GM23338 (cell line): ENCODE measurements at regions not wholly inside any gene's neighbourhood (a gene's known extent, or its start where the extent isn't known, plus 50 kb on each side); places are given as distances from the start of the nearest gene placed in this dataset.

Experiments used
- ATAC-seq: fragments of 200-7000 bp; cut with Tn5 transposase; 3 replicates; pipeline ENCODE4 v1.9.1; 2020
- DNase-seq: peaks from one replicate; pipeline ENCODE4 v3.0.0-alpha.2; 2015; ENCODE audit warnings: low spot score
- H2AFZ ChIP-seq: fragments of 200-600 bp; sonication (generic); 2 replicates; pipeline ENCODE4 v1.8.0; 2016; ENCODE audit warnings: antibody characterized with exemption, mild to moderate bottlenecking, moderate library complexity
- H3F3A ChIP-seq: fragments of 200-600 bp; sonication (generic); replicated peaks from 2 replicates; pipeline ENCODE4 v1.8.0; 2017; ENCODE audit warnings: antibody characterized with exemption, mixed run types, low read depth
- H3K27ac ChIP-seq: fragments of 200-600 bp; sonication (generic); 2 replicates; pipeline ENCODE4 v1.6.1; 2016; ENCODE audit warnings: low read depth
- H3K27me3 ChIP-seq: fragments of 200-600 bp; sonication (generic); 2 replicates; pipeline ENCODE4 v1.8.0; 2016; ENCODE audit warnings: mild to moderate bottlenecking, mixed run types, moderate library complexity; ENCODE audit not compliant: insufficient read depth
- H3K36me3 ChIP-seq: fragments of 200-600 bp; sonication (generic); 2 replicates; pipeline ENCODE4 v1.8.0; 2016; ENCODE audit warnings: mild to moderate bottlenecking; ENCODE audit not compliant: insufficient read depth
- H3K4me1 ChIP-seq: fragments of 200-600 bp; sonication (generic); 2 replicates; pipeline ENCODE4 v1.8.0; 2016; ENCODE audit warnings: mild to moderate bottlenecking, moderate library complexity; ENCODE audit not compliant: insufficient read depth
- H3K4me2 ChIP-seq: fragments of 200-600 bp; sonication (generic); 2 replicates; pipeline ENCODE4 v1.7.1; 2017; ENCODE audit warnings: mixed run types
- H3K4me3 ChIP-seq: fragments of 200-600 bp; sonication (generic); 2 replicates; pipeline ENCODE4 v1.6.1; 2016; ENCODE audit warnings: mixed run types
- H3K79me2 ChIP-seq: fragments of 200-600 bp; sonication (generic); replicated peaks from 2 replicates; pipeline ENCODE4 v1.8.0; 2017; ENCODE audit warnings: mild to moderate bottlenecking; ENCODE audit not compliant: insufficient read depth
- H3K9me2 ChIP-seq: fragments of 200-600 bp; sonication (generic); 2 replicates; pipeline ENCODE4 v1.8.0; 2017; ENCODE audit not compliant: insufficient read depth
- H4K20me1 ChIP-seq: fragments of 200-600 bp; sonication (generic); replicated peaks from 2 replicates; pipeline ENCODE4 v1.8.0; 2017; ENCODE audit warnings: mild to moderate bottlenecking; ENCODE audit not compliant: insufficient read depth
- H3K27ac Mint-ChIP-seq: 2 replicates; pipeline ENCODE4 v1.8.0; 2020; ENCODE audit warnings: inconsistent platforms, mild to moderate bottlenecking, moderate library complexity, mixed read lengths
- H3K27me3 Mint-ChIP-seq: 3 replicates; pipeline ENCODE4 v1.8.0; 2022; ENCODE audit warnings: low read depth, mild to moderate bottlenecking, moderate library complexity, mixed read lengths, inconsistent platforms; ENCODE audit not compliant: insufficient read depth, poor library complexity
- H3K36me3 Mint-ChIP-seq: 3 replicates; pipeline ENCODE4 v1.8.0; 2021; ENCODE audit warnings: low read depth, mild to moderate bottlenecking, inconsistent platforms, moderate library complexity, mixed read lengths
- H3K4me1 Mint-ChIP-seq: 3 replicates; pipeline ENCODE4 v1.8.0; 2020; ENCODE audit warnings: mild to moderate bottlenecking, inconsistent platforms, mixed read lengths
- H3K4me3 Mint-ChIP-seq: 3 replicates; pipeline ENCODE4 v1.8.0; 2021; ENCODE audit warnings: moderate library complexity, mild to moderate bottlenecking, inconsistent platforms, mixed read lengths
- H3K9me3 Mint-ChIP-seq: 3 replicates; pipeline ENCODE4 v1.8.0; 2020; ENCODE audit warnings: moderate library complexity, mild to moderate bottlenecking, inconsistent platforms, mixed read lengths
- EZH2 ChIP-seq: fragments of 200-600 bp; sonication (generic); IDR thresholded peaks from one replicate; pipeline ENCODE4 v1.8.0; 2017; ENCODE audit warnings: antibody characterized with exemption, mild to moderate bottlenecking, low read depth; ENCODE audit not compliant: unreplicated experiment
- NANOG ChIP-seq: IDR thresholded peaks from 2 replicates; pipeline ENCODE4 v1.6.1; 2016; ENCODE audit warnings: antibody characterized with exemption, borderline replicate concordance
- STAT1 ChIP-seq: IDR thresholded peaks from one replicate; pipeline ENCODE4 v1.6.1; 2016; ENCODE audit warnings: antibody characterized with exemption; ENCODE audit not compliant: unreplicated experiment
- ZNF114 ChIP-seq: fragments of 250-450 bp; sonication (Bioruptor Pico); IDR thresholded peaks from 2 replicates; pipeline ENCODE4 v1.5.0; 2020; ENCODE audit warnings: mild to moderate bottlenecking, moderate library complexity
- TF ChIP-seq, protein P1 (sequence below): IDR thresholded peaks from 2 replicates; pipeline ENCODE4 v1.6.1; 2016; ENCODE audit warnings: antibody characterized with exemption
- TF ChIP-seq, protein P2 (sequence below): IDR thresholded peaks from one replicate; pipeline ENCODE4 v1.6.1; 2018; ENCODE audit warnings: antibody characterized with exemption; ENCODE audit not compliant: unreplicated experiment
- TF ChIP-seq, protein P3 (sequence below): fragments of 250-450 bp; sonication (Bioruptor Pico); IDR thresholded peaks from 2 replicates; pipeline ENCODE4 v1.5.0; 2020; ENCODE audit warnings: mild to moderate bottlenecking, moderate library complexity

DNA sequence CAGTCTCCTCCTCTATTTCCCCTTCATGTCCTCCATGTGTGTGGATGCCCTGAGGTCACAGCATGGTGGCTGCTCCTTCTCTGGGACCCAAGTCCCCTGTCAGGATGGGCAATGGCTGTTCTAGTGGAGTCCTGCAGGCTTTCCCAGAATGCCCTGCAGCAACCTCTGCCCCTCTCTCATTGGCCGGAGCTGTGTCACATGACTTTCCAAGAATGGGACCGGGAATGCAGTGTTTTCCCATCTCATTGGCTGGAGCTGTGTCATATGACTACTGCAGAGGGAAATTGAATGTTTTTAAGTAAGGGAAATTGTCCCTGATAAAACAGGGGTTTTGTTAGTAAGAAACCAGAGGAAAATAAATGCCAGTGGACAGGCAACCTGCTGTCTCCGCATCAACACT is 365.9 kb downstream of the PTPRU start:
- Mint-ChIP-seq H3K4me3 (no peak overlapping the region), H3K36me3 (peaks cover 10% of the 10 kb centered on the region; the same call in 2 of the 3 replicates), H3K27ac (no peak overlapping the region), H3K27me3 (peaks cover 5% of the 10 kb centered on the region), H3K4me1 (no peaks in the 10 kb centered on the region), H3K9me3 (peaks cover 54% of the 10 kb centered on the region)
- H2AFZ ChIP-seq = no peak overlapping the region
- H3K79me2 ChIP-seq = no peaks in the 10 kb centered on the region
- H3K27me3 ChIP-seq = no peaks in the 10 kb centered on the region
- no peak overlapping the region for H3K4me3 ChIP-seq
- 0 out of 2 replicates have a peak, but pooled peaks cover 7% of the 10 kb centered on the region for H3K36me3 ChIP-seq
- H4K20me1 ChIP-seq = no peaks in the 10 kb centered on the region
- no peaks in the 10 kb centered on the region for H3K4me1 ChIP-seq
- H3F3A ChIP-seq = no peaks in the 10 kb centered on the region
- no peak overlapping the region for H3K4me2 ChIP-seq
- H3K27ac ChIP-seq = no peak overlapping the region
- ATAC-seq (no peak), DNase-seq (no peak)
- H3K9me2 ChIP-seq = no peaks in the 10 kb centered on the region
- TF ChIP-seq ZNF114 (CRISPR knock-in tag) (no peak), STAT1 (no peak)
- TF ChIP-seq, protein P1, sequence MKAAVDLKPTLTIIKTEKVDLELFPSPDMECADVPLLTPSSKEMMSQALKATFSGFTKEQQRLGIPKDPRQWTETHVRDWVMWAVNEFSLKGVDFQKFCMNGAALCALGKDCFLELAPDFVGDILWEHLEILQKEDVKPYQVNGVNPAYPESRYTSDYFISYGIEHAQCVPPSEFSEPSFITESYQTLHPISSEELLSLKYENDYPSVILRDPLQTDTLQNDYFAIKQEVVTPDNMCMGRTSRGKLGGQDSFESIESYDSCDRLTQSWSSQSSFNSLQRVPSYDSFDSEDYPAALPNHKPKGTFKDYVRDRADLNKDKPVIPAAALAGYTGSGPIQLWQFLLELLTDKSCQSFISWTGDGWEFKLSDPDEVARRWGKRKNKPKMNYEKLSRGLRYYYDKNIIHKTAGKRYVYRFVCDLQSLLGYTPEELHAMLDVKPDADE = no peak
- TF ChIP-seq, protein P2, sequence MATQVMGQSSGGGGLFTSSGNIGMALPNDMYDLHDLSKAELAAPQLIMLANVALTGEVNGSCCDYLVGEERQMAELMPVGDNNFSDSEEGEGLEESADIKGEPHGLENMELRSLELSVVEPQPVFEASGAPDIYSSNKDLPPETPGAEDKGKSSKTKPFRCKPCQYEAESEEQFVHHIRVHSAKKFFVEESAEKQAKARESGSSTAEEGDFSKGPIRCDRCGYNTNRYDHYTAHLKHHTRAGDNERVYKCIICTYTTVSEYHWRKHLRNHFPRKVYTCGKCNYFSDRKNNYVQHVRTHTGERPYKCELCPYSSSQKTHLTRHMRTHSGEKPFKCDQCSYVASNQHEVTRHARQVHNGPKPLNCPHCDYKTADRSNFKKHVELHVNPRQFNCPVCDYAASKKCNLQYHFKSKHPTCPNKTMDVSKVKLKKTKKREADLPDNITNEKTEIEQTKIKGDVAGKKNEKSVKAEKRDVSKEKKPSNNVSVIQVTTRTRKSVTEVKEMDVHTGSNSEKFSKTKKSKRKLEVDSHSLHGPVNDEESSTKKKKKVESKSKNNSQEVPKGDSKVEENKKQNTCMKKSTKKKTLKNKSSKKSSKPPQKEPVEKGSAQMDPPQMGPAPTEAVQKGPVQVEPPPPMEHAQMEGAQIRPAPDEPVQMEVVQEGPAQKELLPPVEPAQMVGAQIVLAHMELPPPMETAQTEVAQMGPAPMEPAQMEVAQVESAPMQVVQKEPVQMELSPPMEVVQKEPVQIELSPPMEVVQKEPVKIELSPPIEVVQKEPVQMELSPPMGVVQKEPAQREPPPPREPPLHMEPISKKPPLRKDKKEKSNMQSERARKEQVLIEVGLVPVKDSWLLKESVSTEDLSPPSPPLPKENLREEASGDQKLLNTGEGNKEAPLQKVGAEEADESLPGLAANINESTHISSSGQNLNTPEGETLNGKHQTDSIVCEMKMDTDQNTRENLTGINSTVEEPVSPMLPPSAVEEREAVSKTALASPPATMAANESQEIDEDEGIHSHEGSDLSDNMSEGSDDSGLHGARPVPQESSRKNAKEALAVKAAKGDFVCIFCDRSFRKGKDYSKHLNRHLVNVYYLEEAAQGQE = no peak

DNA sequence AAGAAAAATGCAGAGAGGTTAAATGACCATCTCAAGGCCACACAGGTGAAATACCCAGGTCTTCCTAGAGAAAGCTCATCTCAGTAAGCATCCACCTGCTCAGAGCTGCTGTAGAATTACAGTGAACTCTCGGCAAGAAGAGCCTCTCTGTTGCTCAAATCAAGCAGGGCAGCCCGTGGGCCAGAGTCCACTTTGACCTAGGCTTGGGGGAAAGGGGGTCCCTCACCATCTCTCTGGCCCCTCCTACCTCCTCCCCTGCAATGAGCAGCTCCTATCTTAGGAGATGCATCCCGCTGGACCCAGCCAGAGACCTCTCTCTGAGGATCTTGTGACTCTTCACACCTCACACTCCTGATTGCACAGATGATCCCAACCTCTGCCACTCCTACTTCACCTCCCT is 364.7 kb downstream of the PTPRU start:
- H3K27ac Mint-ChIP-seq = no peak overlapping the region
- no peaks in the 10 kb centered on the region for H3K9me2 ChIP-seq
- no peak overlapping the region for H3K4me3 Mint-ChIP-seq
- no peaks in the 10 kb centered on the region for H3K36me3 ChIP-seq
- DNase-seq (no peak), ATAC-seq (no peak)
- H3K9me3 Mint-ChIP-seq = peaks cover 49% of the 10 kb centered on the region
- H3K27me3 ChIP-seq = no peaks in the 10 kb centered on the region
- no peak overlapping the region for H2AFZ ChIP-seq
- no peaks in the 10 kb centered on the region for H3F3A ChIP-seq
- H3K4me1 ChIP-seq = no peaks in the 10 kb centered on the region
- H3K27ac ChIP-seq = no peak overlapping the region
- H3K36me3 Mint-ChIP-seq = peaks cover 10% of the 10 kb centered on the region; the same call in 2 of the 3 replicates
- H3K4me3 ChIP-seq = no peak overlapping the region
- no peaks in the 10 kb centered on the region for H3K79me2 ChIP-seq
- no peak overlapping the region for H3K4me2 ChIP-seq
- no peaks in the 10 kb centered on the region for H4K20me1 ChIP-seq
- H3K4me1 Mint-ChIP-seq = no peaks in the 10 kb centered on the region
- peaks cover 5% of the 10 kb centered on the region for H3K27me3 Mint-ChIP-seq
- TF ChIP-seq NANOG = no peak
- TF ChIP-seq, protein P3, sequence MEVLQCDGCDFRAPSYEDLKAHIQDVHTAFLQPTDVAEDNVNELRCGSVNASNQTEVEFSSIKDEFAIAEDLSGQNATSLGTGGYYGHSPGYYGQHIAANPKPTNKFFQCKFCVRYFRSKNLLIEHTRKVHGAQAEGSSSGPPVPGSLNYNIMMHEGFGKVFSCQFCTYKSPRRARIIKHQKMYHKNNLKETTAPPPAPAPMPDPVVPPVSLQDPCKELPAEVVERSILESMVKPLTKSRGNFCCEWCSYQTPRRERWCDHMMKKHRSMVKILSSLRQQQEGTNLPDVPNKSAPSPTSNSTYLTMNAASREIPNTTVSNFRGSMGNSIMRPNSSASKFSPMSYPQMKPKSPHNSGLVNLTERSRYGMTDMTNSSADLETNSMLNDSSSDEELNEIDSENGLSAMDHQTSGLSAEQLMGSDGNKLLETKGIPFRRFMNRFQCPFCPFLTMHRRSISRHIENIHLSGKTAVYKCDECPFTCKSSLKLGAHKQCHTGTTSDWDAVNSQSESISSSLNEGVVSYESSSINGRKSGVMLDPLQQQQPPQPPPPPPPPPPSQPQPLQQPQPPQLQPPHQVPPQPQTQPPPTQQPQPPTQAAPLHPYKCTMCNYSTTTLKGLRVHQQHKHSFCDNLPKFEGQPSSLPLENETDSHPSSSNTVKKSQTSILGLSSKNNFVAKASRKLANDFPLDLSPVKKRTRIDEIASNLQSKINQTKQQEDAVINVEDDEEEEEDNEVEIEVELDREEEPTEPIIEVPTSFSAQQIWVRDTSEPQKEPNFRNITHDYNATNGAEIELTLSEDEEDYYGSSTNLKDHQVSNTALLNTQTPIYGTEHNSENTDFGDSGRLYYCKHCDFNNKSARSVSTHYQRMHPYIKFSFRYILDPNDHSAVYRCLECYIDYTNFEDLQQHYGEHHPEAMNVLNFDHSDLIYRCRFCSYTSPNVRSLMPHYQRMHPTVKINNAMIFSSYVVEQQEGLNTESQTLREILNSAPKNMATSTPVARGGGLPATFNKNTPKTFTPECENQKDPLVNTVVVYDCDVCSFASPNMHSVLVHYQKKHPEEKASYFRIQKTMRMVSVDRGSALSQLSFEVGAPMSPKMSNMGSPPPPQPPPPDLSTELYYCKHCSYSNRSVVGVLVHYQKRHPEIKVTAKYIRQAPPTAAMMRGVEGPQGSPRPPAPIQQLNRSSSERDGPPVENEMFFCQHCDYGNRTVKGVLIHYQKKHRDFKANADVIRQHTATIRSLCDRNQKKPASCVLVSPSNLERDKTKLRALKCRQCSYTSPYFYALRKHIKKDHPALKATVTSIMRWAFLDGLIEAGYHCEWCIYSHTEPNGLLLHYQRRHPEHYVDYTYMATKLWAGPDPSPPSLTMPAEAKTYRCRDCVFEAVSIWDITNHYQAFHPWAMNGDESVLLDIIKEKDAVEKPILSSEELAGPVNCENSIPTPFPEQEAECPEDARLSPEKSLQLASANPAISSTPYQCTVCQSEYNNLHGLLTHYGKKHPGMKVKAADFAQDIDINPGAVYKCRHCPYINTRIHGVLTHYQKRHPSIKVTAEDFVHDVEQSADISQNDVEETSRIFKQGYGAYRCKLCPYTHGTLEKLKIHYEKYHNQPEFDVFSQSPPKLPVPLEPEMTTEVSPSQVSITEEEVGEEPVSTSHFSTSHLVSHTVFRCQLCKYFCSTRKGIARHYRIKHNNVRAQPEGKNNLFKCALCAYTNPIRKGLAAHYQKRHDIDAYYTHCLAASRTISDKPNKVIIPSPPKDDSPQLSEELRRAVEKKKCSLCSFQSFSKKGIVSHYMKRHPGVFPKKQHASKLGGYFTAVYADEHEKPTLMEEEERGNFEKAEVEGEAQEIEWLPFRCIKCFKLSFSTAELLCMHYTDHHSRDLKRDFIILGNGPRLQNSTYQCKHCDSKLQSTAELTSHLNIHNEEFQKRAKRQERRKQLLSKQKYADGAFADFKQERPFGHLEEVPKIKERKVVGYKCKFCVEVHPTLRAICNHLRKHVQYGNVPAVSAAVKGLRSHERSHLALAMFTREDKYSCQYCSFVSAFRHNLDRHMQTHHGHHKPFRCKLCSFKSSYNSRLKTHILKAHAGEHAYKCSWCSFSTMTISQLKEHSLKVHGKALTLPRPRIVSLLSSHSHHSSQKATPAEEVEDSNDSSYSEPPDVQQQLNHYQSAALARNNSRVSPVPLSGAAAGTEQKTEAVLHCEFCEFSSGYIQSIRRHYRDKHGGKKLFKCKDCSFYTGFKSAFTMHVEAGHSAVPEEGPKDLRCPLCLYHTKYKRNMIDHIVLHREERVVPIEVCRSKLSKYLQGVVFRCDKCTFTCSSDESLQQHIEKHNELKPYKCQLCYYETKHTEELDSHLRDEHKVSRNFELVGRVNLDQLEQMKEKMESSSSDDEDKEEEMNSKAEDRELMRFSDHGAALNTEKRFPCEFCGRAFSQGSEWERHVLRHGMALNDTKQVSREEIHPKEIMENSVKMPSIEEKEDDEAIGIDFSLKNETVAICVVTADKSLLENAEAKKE = no peak
- TF ChIP-seq STAT1 = no peak
- TF ChIP-seq, protein P2 = no peak
- no peak for TF ChIP-seq EZH2
